Fibroblast of lung (primary cell): ENCODE measurements at regions not wholly inside any gene's neighbourhood (a gene's known extent, or its start where the extent isn't known, plus 50 kb on each side); places are given as distances from the start of the nearest gene placed in this dataset.

Experiments
- DNase-seq, 2 donors: peaks; one replicate each; pipeline versions ENCODE4 v3.0.0 to v3.0.0-alpha.2; 2010; ENCODE audit warnings: low read depth in 2 of 2
- H2AFZ ChIP-seq: 2 replicates; pipeline ENCODE4 v1.5.1; 2012; ENCODE audit warnings: low read length, control low read depth, inconsistent platforms
- H3K27ac ChIP-seq: 2 replicates; pipeline ENCODE4 v1.5.1; 2011; ENCODE audit warnings: low read length, control low read depth; ENCODE audit not compliant: insufficient read depth
- H3K27me3 ChIP-seq: 2 replicates; pipeline ENCODE4 v1.5.1; 2011; ENCODE audit warnings: mild to moderate bottlenecking, low read length; ENCODE audit not compliant: control insufficient read depth, insufficient read depth
- H3K36me3 ChIP-seq: 2 replicates; pipeline ENCODE4 v1.5.1; 2011; ENCODE audit warnings: low read length; ENCODE audit not compliant: control insufficient read depth, insufficient read depth
- H3K4me1 ChIP-seq: 2 replicates; pipeline ENCODE4 v1.5.1; 2011; ENCODE audit warnings: low read length; ENCODE audit not compliant: control insufficient read depth, insufficient read depth; ENCODE audit errors: extremely low read depth
- H3K4me2 ChIP-seq: 2 replicates; pipeline ENCODE4 v1.5.1; 2011; ENCODE audit warnings: low read length, control low read depth; ENCODE audit not compliant: insufficient read depth; ENCODE audit errors: extremely low read depth
- H3K4me3 ChIP-seq, 4 experiments: fragments of 200-600 bp in 1 of 4; sonication (generic) in 1 of 4; replicated peaks in 1 of 4; 2 replicates each; pipeline ENCODE4 v1.5.1; 2011 to 2016; ENCODE audit warnings: low read length in 4 of 4, low read depth in 3 of 4, mild to moderate bottlenecking in 3 of 4, control low read depth in 2 of 4, inconsistent platforms in 1 of 4, mixed read lengths in 1 of 4; ENCODE audit not compliant: insufficient read depth in 1 of 4; ENCODE audit errors: control extremely low read depth in 1 of 4
- H3K79me2 ChIP-seq: 2 replicates; pipeline ENCODE4 v1.5.1; 2012; ENCODE audit warnings: mild to moderate bottlenecking, low read length, inconsistent platforms; ENCODE audit not compliant: control insufficient read depth, insufficient read depth
- H3K9ac ChIP-seq: 2 replicates; pipeline ENCODE4 v1.5.1; 2011; ENCODE audit warnings: mild to moderate bottlenecking, low read length, control low read depth; ENCODE audit not compliant: insufficient read depth
- H3K9me3 ChIP-seq: 2 replicates; pipeline ENCODE4 v1.5.1; 2012; ENCODE audit warnings: low read depth, low read length; ENCODE audit not compliant: control insufficient read depth, insufficient read depth
- H4K20me1 ChIP-seq: 2 replicates; pipeline ENCODE4 v1.5.1; 2011; ENCODE audit warnings: low read length; ENCODE audit not compliant: control insufficient read depth, insufficient read depth; ENCODE audit errors: extremely low read depth
- CTCF ChIP-seq, 2 donors: IDR thresholded peaks in 1 of 2; conservative IDR thresholded peaks in 1 of 2; 1 replicate in 1 of 2; 2 replicates in 1 of 2; pipeline ENCODE4 v1.5.1; 2011 to 2012; ENCODE audit warnings: low read length in 2 of 2, control low read depth in 1 of 2, inconsistent platforms in 1 of 2, low read depth in 1 of 2, mild to moderate bottlenecking in 1 of 2
- EZH2 ChIP-seq: IDR thresholded peaks from 2 replicates; pipeline ENCODE4 v1.5.1; 2012; ENCODE audit warnings: low read length, control low read depth, mild to moderate bottlenecking; ENCODE audit errors: missing control alignments

GRCh38 chr11:71370895-71371673, 77.1 kb downstream of the DHCR7 start:
- no peak for TF ChIP-seq EZH2
- TF ChIP-seq CTCF (conservative IDR thresholded peaks at IDR 0.05 in 1 of 2, IDR thresholded peaks at IDR 0.05 in 1 of 2; ENCODE audit: low read depth in 1 of 2, low read length in 2 of 2): no peak
- H3K27me3 ChIP-seq: peaks cover 3% of the 10 kb centered on the region
- no peaks in the 10 kb centered on the region for H3K4me1 ChIP-seq
- no peaks in the 10 kb centered on the region for H3K79me2 ChIP-seq
- H3K9ac ChIP-seq: no peak overlapping the region
- no peak overlapping the region for H3K27ac ChIP-seq
- H4K20me1 ChIP-seq: no peaks in the 10 kb centered on the region
- no peaks in the 10 kb centered on the region for H3K9me3 ChIP-seq
- no peak overlapping the region for H3K4me3 ChIP-seq
- no peak overlapping the region for H2AFZ ChIP-seq
- no peak for DNase-seq
- no peak overlapping the region for H3K4me2 ChIP-seq
- no peaks in the 10 kb centered on the region for H3K36me3 ChIP-seq

DNA sequence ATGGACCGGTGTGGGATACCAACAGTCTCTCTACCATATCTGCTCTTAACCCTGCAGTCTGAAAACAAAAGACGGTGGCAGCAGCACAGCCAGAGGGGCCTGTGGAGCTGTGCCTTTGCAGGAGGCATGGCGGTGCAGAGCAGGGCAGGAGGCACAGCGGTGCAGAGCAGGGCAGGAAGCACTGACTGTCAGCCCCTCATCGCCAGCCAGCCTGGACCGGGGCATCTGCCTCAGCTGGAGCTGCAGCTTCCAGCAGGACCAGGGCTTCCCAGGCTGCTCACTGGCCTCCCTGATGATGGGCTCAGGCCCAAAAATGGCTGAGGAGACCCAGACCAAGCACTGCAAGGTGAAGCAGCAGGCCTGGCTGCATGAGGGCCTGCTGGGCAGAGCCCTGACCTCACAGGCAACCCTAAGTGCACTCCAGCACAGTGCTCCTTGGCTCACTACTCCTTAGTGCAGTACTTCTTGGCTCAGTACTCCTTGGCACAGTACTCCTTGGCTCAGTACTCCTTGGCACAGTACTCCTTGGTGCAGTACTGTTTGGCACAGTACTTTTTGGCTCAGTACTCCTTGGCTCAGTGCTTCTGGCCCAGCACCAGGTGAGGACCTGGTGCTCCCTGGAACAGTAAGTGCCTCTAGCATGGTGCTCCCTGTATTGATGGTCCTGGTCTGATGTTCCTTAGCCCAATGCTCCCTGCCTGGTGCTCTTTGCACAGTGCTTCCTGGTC, 78.0 kb downstream of the DHCR7 start:
- Histone ChIP-seq H3K27ac (no peak overlapping the region), H3K4me1 (no peaks in the 10 kb centered on the region), H4K20me1 (no peaks in the 10 kb centered on the region), H3K27me3 (peaks cover 3% of the 10 kb centered on the region), H3K9ac (no peak overlapping the region), H3K4me2 (no peak overlapping the region), H3K9me3 (no peaks in the 10 kb centered on the region), H3K79me2 (no peaks in the 10 kb centered on the region), H3K4me3 (no peak overlapping the region), H3K36me3 (no peaks in the 10 kb centered on the region), H2AFZ (no peak overlapping the region)
- TF ChIP-seq CTCF (conservative IDR thresholded peaks at IDR 0.05 in 1 of 2, IDR thresholded peaks at IDR 0.05 in 1 of 2; ENCODE audit: low read depth in 1 of 2, low read length in 2 of 2): no peak
- DNase-seq: no peak

DNA sequence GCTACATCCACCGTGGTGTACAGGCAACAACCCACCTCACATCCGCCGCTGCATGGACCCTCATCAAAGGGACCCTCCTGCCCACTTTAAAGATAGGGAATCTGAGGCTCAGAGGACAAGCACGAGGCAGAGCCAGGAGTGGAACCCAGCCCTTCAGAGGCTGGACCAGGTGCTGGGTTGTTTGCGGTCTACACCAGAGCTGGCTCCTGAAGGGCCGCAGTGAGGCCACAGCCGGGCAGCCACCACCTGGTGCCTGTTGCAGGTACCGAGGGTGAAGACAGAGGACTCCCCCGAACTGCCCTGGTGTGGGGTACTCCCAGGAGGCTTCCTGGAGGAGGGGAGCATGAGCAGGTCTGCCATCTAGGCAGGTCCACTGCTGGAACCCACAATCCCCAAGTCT, 78.8 kb downstream of the DHCR7 start:
- Histone ChIP-seq H3K27me3 (peaks cover 3% of the 10 kb centered on the region), H4K20me1 (no peaks in the 10 kb centered on the region), H3K9me3 (no peaks in the 10 kb centered on the region), H3K79me2 (no peaks in the 10 kb centered on the region), H3K4me3 (no peak overlapping the region), H3K36me3 (no peaks in the 10 kb centered on the region), H3K4me2 (no peak overlapping the region), H2AFZ (no peak overlapping the region), H3K9ac (no peak overlapping the region), H3K27ac (no peak overlapping the region), H3K4me1 (no peaks in the 10 kb centered on the region)
- TF ChIP-seq EZH2 (no peak), CTCF (conservative IDR thresholded peaks at IDR 0.05 in 1 of 2, IDR thresholded peaks at IDR 0.05 in 1 of 2; ENCODE audit: low read depth in 1 of 2, low read length in 2 of 2) (no peak)
- DNase-seq: no peak
